ENCODE measurements at regions not wholly inside any gene's neighbourhood (a gene's known extent, or its start where the extent isn't known, plus 50 kb on each side); places are given as distances from the start of the nearest gene placed in this dataset.

- H3K4me3 ChIP-seq = no peak overlapping the region
- no peak overlapping the region for H2AFZ ChIP-seq
- intact Hi-C loops (cut with micrococcal nuclease; ENCODE audit: unreplicated experiment) = no loop called here
- H3K9me3 ChIP-seq (ENCODE audit: insufficient read depth, low read depth) = no peaks in the 10 kb centered on the region
- no TSS peak for BruUV-seq (replicated peaks)
- H3F3A ChIP-seq (ENCODE audit: insufficient read depth, low read depth) = no peaks in the 10 kb centered on the region
- H3K4me2 ChIP-seq = no peak overlapping the region
- H4K20me1 ChIP-seq (ENCODE audit: insufficient read depth) = no peaks in the 10 kb centered on the region
- peaks cover 78% of the 10 kb centered on the region for H3K27me3 ChIP-seq (ENCODE audit: insufficient read depth, low read depth)
- no peak for DNase-seq
- no peaks in the 10 kb centered on the region for H3K4me1 ChIP-seq (replicated peaks; ENCODE audit: insufficient read depth)
- H3K79me2 ChIP-seq (ENCODE audit: low read depth) = no peaks in the 10 kb centered on the region
- no peak for TF ChIP-seq CTCF (conservative IDR thresholded peaks at IDR 0.05)
- TF ChIP-seq EZH2 (IDR thresholded peaks at IDR 0.05; ENCODE audit: low read depth) = no peak
- ChIA-PET CTCF (no interaction called here), POLR2A (ENCODE audit: unreplicated experiment) (no interaction called here)
- H3K9me2 ChIP-seq (ENCODE audit: insufficient read depth) = no peaks in the 10 kb centered on the region; the same call in 1 of the 2 replicates
- no peaks in the 10 kb centered on the region for H3K36me3 ChIP-seq (ENCODE audit: low read depth)
- no peak overlapping the region for H3K27ac ChIP-seq
Measured at GRCh38 chr7:155161690-155162089, 91.6 kb downstream of the HTR5A start.

GRCh38 chr7:155162422-155162821 is 92.3 kb downstream of the HTR5A start:
- Histone ChIP-seq H3F3A (ENCODE audit: insufficient read depth, low read depth) (no peaks in the 10 kb centered on the region), H3K79me2 (ENCODE audit: low read depth) (no peaks in the 10 kb centered on the region), H3K27me3 (ENCODE audit: insufficient read depth, low read depth) (peaks cover 76% of the 10 kb centered on the region), H4K20me1 (ENCODE audit: insufficient read depth) (no peaks in the 10 kb centered on the region), H3K9me3 (ENCODE audit: insufficient read depth, low read depth) (no peaks in the 10 kb centered on the region), H3K4me2 (no peak overlapping the region), H3K27ac (no peak overlapping the region), H3K36me3 (ENCODE audit: low read depth) (no peaks in the 10 kb centered on the region), H3K4me3 (no peak overlapping the region), H3K4me1 (replicated peaks; ENCODE audit: insufficient read depth) (no peaks in the 10 kb centered on the region), H2AFZ (no peak overlapping the region), H3K9me2 (ENCODE audit: insufficient read depth) (no peaks in the 10 kb centered on the region; the same call in 1 of the 2 replicates)
- no peak for DNase-seq
- TF ChIP-seq EZH2 (IDR thresholded peaks at IDR 0.05; ENCODE audit: low read depth) (no peak), CTCF (conservative IDR thresholded peaks at IDR 0.05) (no peak)
- BruUV-seq (replicated peaks) = no TSS peak
- intact Hi-C loops (cut with micrococcal nuclease; ENCODE audit: unreplicated experiment) = no loop called here
- POLR2A ChIA-PET (ENCODE audit: unreplicated experiment) = no interaction called here
- CTCF ChIA-PET = no interaction called here

GRCh38 chr7:155163696-155164095 is 93.6 kb downstream of the HTR5A start:
- no peaks in the 10 kb centered on the region for H3K79me2 ChIP-seq (ENCODE audit: low read depth)
- no peaks in the 10 kb centered on the region for H4K20me1 ChIP-seq (ENCODE audit: insufficient read depth)
- no peak overlapping the region for H3K27ac ChIP-seq
- no peaks in the 10 kb centered on the region; the same call in 1 of the 2 replicates for H3K9me2 ChIP-seq (ENCODE audit: insufficient read depth)
- no peaks in the 10 kb centered on the region for H3K9me3 ChIP-seq (ENCODE audit: insufficient read depth, low read depth)
- H2AFZ ChIP-seq = no peak overlapping the region
- TF ChIP-seq EZH2 (IDR thresholded peaks at IDR 0.05; ENCODE audit: low read depth) = no peak
- no peak for TF ChIP-seq CTCF (conservative IDR thresholded peaks at IDR 0.05)
- no peak overlapping the region for H3K4me2 ChIP-seq
- no peaks in the 10 kb centered on the region for H3K36me3 ChIP-seq (ENCODE audit: low read depth)
- H3F3A ChIP-seq (ENCODE audit: insufficient read depth, low read depth) = no peaks in the 10 kb centered on the region
- H3K27me3 ChIP-seq (ENCODE audit: insufficient read depth, low read depth) = peaks cover 75% of the 10 kb centered on the region
- no peaks in the 10 kb centered on the region for H3K4me1 ChIP-seq (replicated peaks; ENCODE audit: insufficient read depth)
- CTCF ChIA-PET = no interaction called here
- no peak for DNase-seq
- POLR2A ChIA-PET (ENCODE audit: unreplicated experiment) = no interaction called here
- intact Hi-C loops (cut with micrococcal nuclease; ENCODE audit: unreplicated experiment) = no loop called here
- no peak overlapping the region for H3K4me3 ChIP-seq
- no TSS peak for BruUV-seq (replicated peaks)
